SK-N-SH treated with all-trans-retinoic acid at 6 μM for 48 hours (cell line): ENCODE measurements at regions not wholly inside any gene's neighbourhood (a gene's known extent, or its start where the extent isn't known, plus 50 kb on each side); places are given as distances from the start of the nearest gene placed in this dataset.

Experiments used
- ARNTL ChIP-seq: fragments of 450-650 bp; formaldehyde crosslinking; IDR thresholded peaks from 2 replicates; pipeline ENCODE4 v1.5.0; 2020; ENCODE audit warnings: low read depth, mild to moderate bottlenecking, moderate library complexity, borderline replicate concordance
- BACH2 ChIP-seq: fragments of 250-450 bp; sonication (Bioruptor Pico); IDR thresholded peaks from 2 replicates; pipeline ENCODE4 v1.9.0; 2021; ENCODE audit warnings: mild to moderate bottlenecking, borderline replicate concordance
- ESRRG ChIP-seq: fragments of 250-450 bp; sonication (Bioruptor Pico); IDR thresholded peaks from 2 replicates; pipeline ENCODE4 v1.6.1; 2021; ENCODE audit warnings: mild to moderate bottlenecking
- TCF4 ChIP-seq: fragments of 250-450 bp; sonication (Bioruptor Pico); IDR thresholded peaks from 2 replicates; pipeline ENCODE4 v1.8.0; 2021; ENCODE audit warnings: mild to moderate bottlenecking, moderate library complexity, borderline replicate concordance
- ZC3H10 ChIP-seq: fragments of 250-450 bp; sonication (Bioruptor Pico); IDR thresholded peaks from 2 replicates; pipeline ENCODE4 v1.5.1; 2021; ENCODE audit warnings: mild to moderate bottlenecking, moderate library complexity
- ZFP3 ChIP-seq: fragments of 250-450 bp; sonication (Bioruptor Pico); IDR thresholded peaks from 2 replicates; pipeline ENCODE4 v1.5.0; 2020; ENCODE audit warnings: mild to moderate bottlenecking, moderate library complexity
- ZFP30 ChIP-seq: fragments of 450-650 bp; formaldehyde crosslinking; IDR thresholded peaks from 2 replicates; pipeline ENCODE4 v1.5.0; 2022; ENCODE audit warnings: mild to moderate bottlenecking, moderate library complexity
- TF ChIP-seq, protein P1 (sequence below): fragments of 250-450 bp; sonication (Bioruptor Pico); IDR thresholded peaks from 2 replicates; pipeline ENCODE4 v1.8.0; 2020; ENCODE audit warnings: mild to moderate bottlenecking, moderate library complexity, borderline replicate concordance
- TF ChIP-seq, protein P2 (sequence below): fragments of 250-450 bp; sonication (Bioruptor Pico); IDR thresholded peaks from 2 replicates; pipeline ENCODE4 v1.8.0; 2021; ENCODE audit warnings: low read depth, mild to moderate bottlenecking, moderate library complexity, borderline replicate concordance
- TF ChIP-seq, protein P3 (sequence below): fragments of 250-450 bp; sonication (Bioruptor Pico); IDR thresholded peaks from 2 replicates; pipeline ENCODE4 v1.5.1; 2021; ENCODE audit warnings: mild to moderate bottlenecking, moderate library complexity
- TF ChIP-seq, protein P4 (sequence below): fragments of 250-450 bp; sonication (Bioruptor Pico); IDR thresholded peaks from 2 replicates; pipeline ENCODE4 v1.5.0; 2020; ENCODE audit warnings: mild to moderate bottlenecking, moderate library complexity

DNA sequence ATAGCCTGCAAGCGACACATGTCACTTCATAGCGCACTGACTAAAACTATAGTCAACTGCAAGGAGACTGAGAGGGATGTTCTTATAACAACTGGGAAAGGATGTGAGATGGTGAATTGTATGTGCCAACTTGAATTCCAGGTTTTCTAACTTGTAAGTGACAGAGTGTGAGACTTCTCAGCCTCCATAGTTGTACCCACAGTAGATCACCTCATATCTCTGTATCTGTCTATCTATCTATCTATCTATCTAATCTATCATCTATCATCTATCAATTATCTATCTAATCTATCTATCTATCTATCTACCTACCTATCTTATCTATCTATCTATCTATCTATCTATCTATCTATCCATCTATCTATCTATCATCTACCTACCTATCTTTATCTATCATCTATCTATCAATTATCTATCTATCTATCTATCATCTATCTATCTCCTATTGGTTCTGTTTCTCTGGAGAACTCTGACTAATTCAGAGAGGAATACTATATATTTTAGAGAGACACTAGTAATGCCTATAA is 162.3 kb downstream of the CTH start:
- TF ChIP-seq ARNTL (CRISPR knock-in tag) (no peak), ZC3H10 (CRISPR knock-in tag) (no peak), ZFP3 (CRISPR knock-in tag) (no peak), BACH2 (no peak), ZFP30 (CRISPR knock-in tag) (no peak), TCF4 (CRISPR knock-in tag) (no peak), ESRRG (CRISPR knock-in tag) (no peak)
- TF ChIP-seq, protein P1, sequence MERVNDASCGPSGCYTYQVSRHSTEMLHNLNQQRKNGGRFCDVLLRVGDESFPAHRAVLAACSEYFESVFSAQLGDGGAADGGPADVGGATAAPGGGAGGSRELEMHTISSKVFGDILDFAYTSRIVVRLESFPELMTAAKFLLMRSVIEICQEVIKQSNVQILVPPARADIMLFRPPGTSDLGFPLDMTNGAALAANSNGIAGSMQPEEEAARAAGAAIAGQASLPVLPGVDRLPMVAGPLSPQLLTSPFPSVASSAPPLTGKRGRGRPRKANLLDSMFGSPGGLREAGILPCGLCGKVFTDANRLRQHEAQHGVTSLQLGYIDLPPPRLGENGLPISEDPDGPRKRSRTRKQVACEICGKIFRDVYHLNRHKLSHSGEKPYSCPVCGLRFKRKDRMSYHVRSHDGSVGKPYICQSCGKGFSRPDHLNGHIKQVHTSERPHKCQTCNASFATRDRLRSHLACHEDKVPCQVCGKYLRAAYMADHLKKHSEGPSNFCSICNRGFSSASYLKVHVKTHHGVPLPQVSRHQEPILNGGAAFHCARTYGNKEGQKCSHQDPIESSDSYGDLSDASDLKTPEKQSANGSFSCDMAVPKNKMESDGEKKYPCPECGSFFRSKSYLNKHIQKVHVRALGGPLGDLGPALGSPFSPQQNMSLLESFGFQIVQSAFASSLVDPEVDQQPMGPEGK (CRISPR knock-in tag): no peak
- TF ChIP-seq, protein P2, sequence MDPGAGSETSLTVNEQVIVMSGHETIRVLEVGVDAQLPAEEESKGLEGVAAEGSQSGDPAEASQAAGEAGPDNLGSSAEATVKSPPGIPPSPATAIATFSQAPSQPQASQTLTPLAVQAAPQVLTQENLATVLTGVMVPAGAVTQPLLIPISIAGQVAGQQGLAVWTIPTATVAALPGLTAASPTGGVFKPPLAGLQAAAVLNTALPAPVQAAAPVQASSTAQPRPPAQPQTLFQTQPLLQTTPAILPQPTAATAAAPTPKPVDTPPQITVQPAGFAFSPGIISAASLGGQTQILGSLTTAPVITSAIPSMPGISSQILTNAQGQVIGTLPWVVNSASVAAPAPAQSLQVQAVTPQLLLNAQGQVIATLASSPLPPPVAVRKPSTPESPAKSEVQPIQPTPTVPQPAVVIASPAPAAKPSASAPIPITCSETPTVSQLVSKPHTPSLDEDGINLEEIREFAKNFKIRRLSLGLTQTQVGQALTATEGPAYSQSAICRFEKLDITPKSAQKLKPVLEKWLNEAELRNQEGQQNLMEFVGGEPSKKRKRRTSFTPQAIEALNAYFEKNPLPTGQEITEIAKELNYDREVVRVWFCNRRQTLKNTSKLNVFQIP (CRISPR knock-in tag): no peak
- TF ChIP-seq, protein P3, sequence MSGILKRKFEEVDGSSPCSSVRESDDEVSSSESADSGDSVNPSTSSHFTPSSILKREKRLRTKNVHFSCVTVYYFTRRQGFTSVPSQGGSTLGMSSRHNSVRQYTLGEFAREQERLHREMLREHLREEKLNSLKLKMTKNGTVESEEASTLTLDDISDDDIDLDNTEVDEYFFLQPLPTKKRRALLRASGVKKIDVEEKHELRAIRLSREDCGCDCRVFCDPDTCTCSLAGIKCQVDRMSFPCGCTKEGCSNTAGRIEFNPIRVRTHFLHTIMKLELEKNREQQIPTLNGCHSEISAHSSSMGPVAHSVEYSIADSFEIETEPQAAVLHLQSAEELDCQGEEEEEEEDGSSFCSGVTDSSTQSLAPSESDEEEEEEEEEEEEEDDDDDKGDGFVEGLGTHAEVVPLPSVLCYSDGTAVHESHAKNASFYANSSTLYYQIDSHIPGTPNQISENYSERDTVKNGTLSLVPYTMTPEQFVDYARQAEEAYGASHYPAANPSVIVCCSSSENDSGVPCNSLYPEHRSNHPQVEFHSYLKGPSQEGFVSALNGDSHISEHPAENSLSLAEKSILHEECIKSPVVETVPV: no peak
- TF ChIP-seq, protein P4, sequence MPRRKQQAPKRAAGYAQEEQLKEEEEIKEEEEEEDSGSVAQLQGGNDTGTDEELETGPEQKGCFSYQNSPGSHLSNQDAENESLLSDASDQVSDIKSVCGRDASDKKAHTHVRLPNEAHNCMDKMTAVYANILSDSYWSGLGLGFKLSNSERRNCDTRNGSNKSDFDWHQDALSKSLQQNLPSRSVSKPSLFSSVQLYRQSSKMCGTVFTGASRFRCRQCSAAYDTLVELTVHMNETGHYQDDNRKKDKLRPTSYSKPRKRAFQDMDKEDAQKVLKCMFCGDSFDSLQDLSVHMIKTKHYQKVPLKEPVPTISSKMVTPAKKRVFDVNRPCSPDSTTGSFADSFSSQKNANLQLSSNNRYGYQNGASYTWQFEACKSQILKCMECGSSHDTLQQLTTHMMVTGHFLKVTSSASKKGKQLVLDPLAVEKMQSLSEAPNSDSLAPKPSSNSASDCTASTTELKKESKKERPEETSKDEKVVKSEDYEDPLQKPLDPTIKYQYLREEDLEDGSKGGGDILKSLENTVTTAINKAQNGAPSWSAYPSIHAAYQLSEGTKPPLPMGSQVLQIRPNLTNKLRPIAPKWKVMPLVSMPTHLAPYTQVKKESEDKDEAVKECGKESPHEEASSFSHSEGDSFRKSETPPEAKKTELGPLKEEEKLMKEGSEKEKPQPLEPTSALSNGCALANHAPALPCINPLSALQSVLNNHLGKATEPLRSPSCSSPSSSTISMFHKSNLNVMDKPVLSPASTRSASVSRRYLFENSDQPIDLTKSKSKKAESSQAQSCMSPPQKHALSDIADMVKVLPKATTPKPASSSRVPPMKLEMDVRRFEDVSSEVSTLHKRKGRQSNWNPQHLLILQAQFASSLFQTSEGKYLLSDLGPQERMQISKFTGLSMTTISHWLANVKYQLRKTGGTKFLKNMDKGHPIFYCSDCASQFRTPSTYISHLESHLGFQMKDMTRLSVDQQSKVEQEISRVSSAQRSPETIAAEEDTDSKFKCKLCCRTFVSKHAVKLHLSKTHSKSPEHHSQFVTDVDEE (CRISPR knock-in tag): no peak
